ENCODE measurements at regions not wholly inside any gene's neighbourhood (a gene's known extent, or its start where the extent isn't known, plus 50 kb on each side); places are given as distances from the start of the nearest gene placed in this dataset.
"Not testable (repeated sequence)": the region's sequence is repeated elsewhere in the genome, so short reads cannot be mapped to it uniquely, and the experiment has no call there.

DNA sequence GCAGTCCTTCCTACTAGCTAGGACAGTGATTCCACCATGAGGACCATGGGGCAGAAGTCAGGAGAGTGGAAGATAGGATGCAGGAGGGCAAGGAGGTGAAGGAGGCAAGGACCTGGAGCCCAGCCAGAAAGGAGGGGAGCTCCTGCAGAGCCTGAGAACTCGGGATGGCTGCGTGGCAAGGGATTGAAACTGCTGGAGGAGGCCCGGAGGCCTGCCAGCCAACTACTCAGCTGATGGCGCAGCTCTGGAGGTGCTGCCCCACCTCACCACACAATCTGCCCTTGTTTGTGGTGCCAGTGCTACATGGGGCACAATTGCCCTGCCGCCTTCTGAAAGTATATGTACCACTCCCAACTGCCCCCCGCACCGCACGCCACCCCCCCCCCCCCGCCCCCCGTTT lies 307.3 kb upstream of the CHRNA7 start:
- not testable (repeated sequence) for FAIRE-seq; H3K4me1 ChIP-seq (ENCODE audit: insufficient read depth, low read length); DNase-seq (ENCODE audit: low read depth)

DNA sequence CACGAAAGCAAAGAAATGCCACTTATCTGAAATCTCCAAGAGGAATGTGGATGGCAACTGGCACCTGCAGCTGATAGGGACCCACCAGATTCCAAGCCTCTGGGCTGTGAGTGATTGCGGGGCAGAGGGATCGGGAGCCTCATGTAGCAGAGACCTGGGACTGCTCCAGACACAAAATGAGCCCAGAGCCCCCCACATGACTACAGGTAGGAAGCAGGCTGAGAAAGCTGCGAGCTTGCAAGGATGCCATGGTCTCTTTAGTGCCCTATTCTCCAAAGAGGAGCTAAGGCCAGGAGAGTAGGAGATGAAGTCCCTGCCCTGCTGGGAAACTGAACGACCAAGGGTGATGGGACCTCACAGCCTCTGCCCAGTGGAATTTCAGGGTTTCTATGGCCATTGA lies 305.4 kb upstream of the CHRNA7 start:
- FAIRE-seq; H3K27ac Mint-ChIP-seq (ENCODE audit: unreplicated experiment); H3K27me3 Mint-ChIP-seq (ENCODE audit: low read depth, unreplicated experiment); H3K9me3 ChIP-seq (ENCODE audit: insufficient read depth, low read depth, low read length); H3K4me3 ChIP-seq (ENCODE audit: insufficient read depth, low read depth, low read length); H3K36me3 Mint-ChIP-seq (ENCODE audit: low read depth, unreplicated experiment); H3K4me3 Mint-ChIP-seq (ENCODE audit: unreplicated experiment); H4K20me1 ChIP-seq (ENCODE audit: insufficient read depth, low read length); DNase-seq (ENCODE audit: low read depth); H3K9me3 Mint-ChIP-seq (ENCODE audit: unreplicated experiment); H3K27me3 ChIP-seq (ENCODE audit: insufficient read depth, low read length); H2AFZ ChIP-seq (ENCODE audit: low read depth, low read length); H3K9ac ChIP-seq (ENCODE audit: low read length); H3K4me2 ChIP-seq (ENCODE audit: low read length); H3K79me2 ChIP-seq (ENCODE audit: insufficient read depth, low read length); H3K4me1 ChIP-seq (ENCODE audit: insufficient read depth, low read length); H3K4me1 Mint-ChIP-seq (ENCODE audit: low read depth, unreplicated experiment); H3K36me3 ChIP-seq (ENCODE audit: insufficient read depth, low read length); H3K27ac ChIP-seq (ENCODE audit: low read depth, low read length): not testable (repeated sequence)

More for the DNA sequence above, 307.3 kb upstream of the CHRNA7 start:
- not testable (repeated sequence) for H3K4me3 Mint-ChIP-seq (ENCODE audit: unreplicated experiment); H3K36me3 ChIP-seq (ENCODE audit: insufficient read depth, low read length); H3K9me3 Mint-ChIP-seq (ENCODE audit: unreplicated experiment); H3K4me3 ChIP-seq (ENCODE audit: insufficient read depth, low read depth, low read length); H3K9me3 ChIP-seq (ENCODE audit: insufficient read depth, low read depth, low read length); H3K27me3 Mint-ChIP-seq (ENCODE audit: low read depth, unreplicated experiment); H4K20me1 ChIP-seq (ENCODE audit: insufficient read depth, low read length); H3K9ac ChIP-seq (ENCODE audit: low read length); H3K27ac Mint-ChIP-seq (ENCODE audit: unreplicated experiment); H3K27ac ChIP-seq (ENCODE audit: low read depth, low read length); H2AFZ ChIP-seq (ENCODE audit: low read depth, low read length); H3K4me1 Mint-ChIP-seq (ENCODE audit: low read depth, unreplicated experiment); H3K4me2 ChIP-seq (ENCODE audit: low read length); H3K79me2 ChIP-seq (ENCODE audit: insufficient read depth, low read length); H3K27me3 ChIP-seq (ENCODE audit: insufficient read depth, low read length); H3K36me3 Mint-ChIP-seq (ENCODE audit: low read depth, unreplicated experiment)

GRCh38 chr15:31725619-31726018 lies 304.7 kb upstream of the CHRNA7 start:
- not testable (repeated sequence) for H3K4me3 Mint-ChIP-seq (ENCODE audit: unreplicated experiment); H3K27me3 ChIP-seq (ENCODE audit: insufficient read depth, low read length); H3K4me1 ChIP-seq (ENCODE audit: insufficient read depth, low read length); H2AFZ ChIP-seq (ENCODE audit: low read depth, low read length); H3K9me3 Mint-ChIP-seq (ENCODE audit: unreplicated experiment); DNase-seq (ENCODE audit: low read depth); H3K9me3 ChIP-seq (ENCODE audit: insufficient read depth, low read depth, low read length); H3K4me3 ChIP-seq (ENCODE audit: insufficient read depth, low read depth, low read length); H3K27me3 Mint-ChIP-seq (ENCODE audit: low read depth, unreplicated experiment); H3K9ac ChIP-seq (ENCODE audit: low read length); H3K4me2 ChIP-seq (ENCODE audit: low read length); H3K79me2 ChIP-seq (ENCODE audit: insufficient read depth, low read length); H3K36me3 ChIP-seq (ENCODE audit: insufficient read depth, low read length); H3K27ac Mint-ChIP-seq (ENCODE audit: unreplicated experiment); H3K4me1 Mint-ChIP-seq (ENCODE audit: low read depth, unreplicated experiment); H3K36me3 Mint-ChIP-seq (ENCODE audit: low read depth, unreplicated experiment); FAIRE-seq; H3K27ac ChIP-seq (ENCODE audit: low read depth, low read length); H4K20me1 ChIP-seq (ENCODE audit: insufficient read depth, low read length)

GRCh38 chr15:31727612-31728011 lies 302.7 kb upstream of the CHRNA7 start:
- H3K36me3 ChIP-seq (ENCODE audit: insufficient read depth, low read length) = no peaks in the 10 kb centered on the region
- FAIRE-seq (no peak), DNase-seq (ENCODE audit: low read depth) (no peak)
- H3K27me3 Mint-ChIP-seq (ENCODE audit: low read depth, unreplicated experiment) = peaks cover 7% of the 10 kb centered on the region
- H3K79me2 ChIP-seq (ENCODE audit: insufficient read depth, low read length) = no peaks in the 10 kb centered on the region
- peaks cover 2% of the 10 kb centered on the region for H3K4me1 Mint-ChIP-seq (ENCODE audit: low read depth, unreplicated experiment)
- no peak overlapping the region for H3K27ac ChIP-seq (ENCODE audit: low read depth, low read length)
- H3K9ac ChIP-seq (ENCODE audit: low read length) = no peak overlapping the region
- H3K27me3 ChIP-seq (ENCODE audit: insufficient read depth, low read length) = no peaks in the 10 kb centered on the region
- H3K4me3 ChIP-seq (ENCODE audit: insufficient read depth, low read depth, low read length) = no peak overlapping the region
- peaks cover 3% of the 10 kb centered on the region for H3K9me3 ChIP-seq (ENCODE audit: insufficient read depth, low read depth, low read length)
- no peaks in the 10 kb centered on the region for H3K36me3 Mint-ChIP-seq (ENCODE audit: low read depth, unreplicated experiment)
- H3K4me1 ChIP-seq (ENCODE audit: insufficient read depth, low read length) = no peaks in the 10 kb centered on the region
- no peaks in the 10 kb centered on the region for H3K9me3 Mint-ChIP-seq (ENCODE audit: unreplicated experiment)
- no peak overlapping the region for H3K4me3 Mint-ChIP-seq (ENCODE audit: unreplicated experiment)
- no peak overlapping the region for H2AFZ ChIP-seq (ENCODE audit: low read depth, low read length)
- no peak overlapping the region for H3K4me2 ChIP-seq (ENCODE audit: low read length)
- no peak overlapping the region for H3K27ac Mint-ChIP-seq (ENCODE audit: unreplicated experiment)
- no peaks in the 10 kb centered on the region for H4K20me1 ChIP-seq (ENCODE audit: insufficient read depth, low read length)
- TF ChIP-seq EZH2 (IDR thresholded peaks at IDR 0.05; ENCODE audit: insufficient read depth, low read length) = no peak
- TF ChIP-seq, protein P1, sequence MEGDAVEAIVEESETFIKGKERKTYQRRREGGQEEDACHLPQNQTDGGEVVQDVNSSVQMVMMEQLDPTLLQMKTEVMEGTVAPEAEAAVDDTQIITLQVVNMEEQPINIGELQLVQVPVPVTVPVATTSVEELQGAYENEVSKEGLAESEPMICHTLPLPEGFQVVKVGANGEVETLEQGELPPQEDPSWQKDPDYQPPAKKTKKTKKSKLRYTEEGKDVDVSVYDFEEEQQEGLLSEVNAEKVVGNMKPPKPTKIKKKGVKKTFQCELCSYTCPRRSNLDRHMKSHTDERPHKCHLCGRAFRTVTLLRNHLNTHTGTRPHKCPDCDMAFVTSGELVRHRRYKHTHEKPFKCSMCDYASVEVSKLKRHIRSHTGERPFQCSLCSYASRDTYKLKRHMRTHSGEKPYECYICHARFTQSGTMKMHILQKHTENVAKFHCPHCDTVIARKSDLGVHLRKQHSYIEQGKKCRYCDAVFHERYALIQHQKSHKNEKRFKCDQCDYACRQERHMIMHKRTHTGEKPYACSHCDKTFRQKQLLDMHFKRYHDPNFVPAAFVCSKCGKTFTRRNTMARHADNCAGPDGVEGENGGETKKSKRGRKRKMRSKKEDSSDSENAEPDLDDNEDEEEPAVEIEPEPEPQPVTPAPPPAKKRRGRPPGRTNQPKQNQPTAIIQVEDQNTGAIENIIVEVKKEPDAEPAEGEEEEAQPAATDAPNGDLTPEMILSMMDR (IDR thresholded peaks at IDR 0.05; ENCODE audit: insufficient read depth, low read depth, low read length) = no peak
